ENCODE measurements at regions not wholly inside any gene's neighbourhood (a gene's known extent, or its start where the extent isn't known, plus 50 kb on each side); places are given as distances from the start of the nearest gene placed in this dataset.

GRCh38 chr13:85535316-85536084, 263.7 kb downstream of the SLITRK6 start:
- no peak for DNase-seq

DNA sequence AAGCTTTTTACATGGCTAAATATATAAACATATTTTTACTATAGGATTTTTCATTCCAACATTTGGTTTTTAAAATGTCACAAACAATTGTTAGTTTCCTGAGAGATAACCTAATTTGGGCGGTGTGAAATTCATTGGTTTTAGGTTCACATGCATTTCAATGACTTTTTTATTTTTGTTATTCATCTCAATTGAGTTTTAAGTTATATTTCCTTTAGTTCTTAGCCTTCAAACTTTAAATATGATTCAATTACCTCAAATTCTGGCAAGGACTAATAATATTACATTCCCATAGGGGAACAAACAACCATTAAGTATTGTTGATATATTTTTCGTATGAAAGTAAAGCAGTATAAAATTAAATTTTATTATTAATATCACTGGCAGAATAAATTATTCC, 265.3 kb downstream of the SLITRK6 start:
- DNase-seq: no peak

DNA sequence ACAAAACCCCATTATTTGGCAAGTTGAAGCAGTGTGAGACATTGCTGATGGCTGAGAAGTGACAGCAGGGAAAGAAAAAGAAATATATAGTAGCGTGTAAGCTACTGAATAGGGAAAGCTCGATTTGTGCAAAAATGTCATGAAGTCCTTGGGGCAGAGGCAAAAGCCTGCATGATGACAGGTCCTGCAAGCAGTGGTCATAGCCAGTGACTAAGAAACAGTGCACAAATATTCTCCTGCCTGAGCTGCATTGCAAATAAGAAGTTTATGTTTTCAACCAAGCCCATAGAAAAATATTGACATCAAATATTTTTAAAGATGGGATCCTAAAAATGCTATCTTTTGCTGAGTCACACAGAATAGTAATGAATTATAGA, 270.0 kb downstream of the SLITRK6 start:
- no peak for DNase-seq

DNA sequence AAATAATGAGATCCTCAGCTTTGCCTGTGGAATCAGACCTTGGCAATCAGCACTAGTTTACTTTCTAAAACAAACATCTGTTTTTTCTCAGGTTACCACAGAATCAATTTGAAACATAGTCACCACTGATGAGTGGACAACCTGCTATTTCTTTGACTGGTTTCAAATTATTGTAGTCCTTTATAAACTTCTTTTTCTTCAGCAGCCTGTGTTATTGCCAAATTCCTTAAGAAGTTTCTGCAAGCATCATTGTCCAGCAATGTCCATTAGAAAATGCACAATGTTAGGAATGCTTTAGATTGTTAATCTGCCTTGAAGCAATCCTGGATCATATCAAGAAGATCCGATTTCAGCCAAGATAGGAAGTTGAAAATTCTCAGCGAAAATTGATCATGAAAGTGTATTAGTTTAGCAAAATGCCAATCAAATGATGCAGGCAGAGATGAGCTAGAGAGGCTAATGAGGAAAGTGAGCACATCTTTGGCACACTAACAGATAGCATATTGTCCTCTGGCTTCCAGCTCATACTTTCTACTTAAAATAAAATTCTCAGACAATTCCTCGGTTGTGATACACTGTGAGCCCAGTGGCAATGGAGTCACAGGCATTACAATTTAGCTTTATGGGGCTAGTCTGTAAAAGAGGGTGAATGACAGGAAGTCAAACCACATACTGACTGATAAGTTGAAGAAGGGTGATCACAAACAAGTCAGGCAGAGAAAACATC, 270.6 kb downstream of the SLITRK6 start:
- DNase-seq: no peak

DNA sequence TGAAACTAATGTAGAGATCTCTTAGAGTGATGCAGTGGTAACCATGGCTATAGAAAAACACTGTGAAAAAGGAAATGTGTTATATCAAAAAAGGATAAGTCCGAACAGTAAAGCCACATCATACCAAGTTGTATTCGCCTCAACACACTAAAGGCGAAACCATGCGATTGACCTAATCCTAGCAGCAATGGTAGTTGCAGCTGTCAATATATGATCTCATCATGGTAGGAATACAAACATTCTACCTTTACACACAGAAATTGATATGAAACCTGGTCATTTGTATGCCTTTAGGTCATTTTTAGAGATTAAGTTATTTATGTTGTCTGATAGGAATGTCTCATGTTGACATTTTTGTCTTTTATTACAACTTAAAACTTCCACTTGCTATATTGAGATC, 271.9 kb downstream of the SLITRK6 start:
- DNase-seq: no peak

- no peak for DNase-seq
These were observed 273.8 kb downstream of the SLITRK6 start for GRCh38 chr13:85525411-85525810.

- DNase-seq: no peak
These were observed 277.6 kb downstream of the SLITRK6 start for GRCh38 chr13:85521657-85522056.

- no peak for DNase-seq
These were observed 278.8 kb downstream of the SLITRK6 start for GRCh38 chr13:85520445-85520844.

DNA sequence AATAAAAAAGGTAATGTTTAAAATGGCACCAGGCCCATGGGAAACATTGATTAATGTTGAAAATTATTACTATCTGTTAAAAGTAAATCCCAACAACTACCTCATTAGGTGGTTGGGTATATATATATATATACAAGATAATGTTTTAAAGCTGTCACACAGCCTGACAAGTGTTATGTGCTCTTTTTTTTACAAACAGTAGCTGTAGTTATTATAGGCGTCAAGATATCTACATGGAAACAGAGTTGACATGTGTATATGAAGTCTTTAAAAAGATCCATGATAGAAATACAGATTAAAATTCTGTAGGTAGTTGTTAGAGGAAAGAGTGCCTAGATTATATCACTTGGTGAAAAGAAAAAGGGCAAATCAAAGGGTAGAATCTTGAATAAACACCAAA, 279.9 kb downstream of the SLITRK6 start:
- no peak for DNase-seq

GRCh38 chr13:85512421-85512820, 286.8 kb downstream of the SLITRK6 start:
- no peak for DNase-seq

DNA sequence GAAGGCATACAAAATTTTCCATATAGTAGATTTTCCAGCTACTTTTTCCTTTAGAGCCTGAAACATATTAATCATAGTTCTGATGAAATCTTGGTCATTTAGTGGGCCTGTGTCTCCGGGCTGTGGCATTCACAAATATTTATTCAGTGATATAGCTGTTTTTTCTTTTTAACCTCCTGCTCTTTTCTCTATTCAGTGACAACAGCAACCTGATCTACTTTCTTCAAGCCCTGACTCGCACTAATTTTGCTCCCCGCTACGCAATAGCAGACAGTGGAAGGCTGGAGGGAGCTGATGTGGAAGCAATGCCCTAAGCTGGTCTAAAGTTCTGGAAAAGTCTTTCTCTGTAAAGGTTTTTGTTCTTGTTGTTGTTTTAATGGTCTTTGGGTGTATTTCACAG, 289.7 kb downstream of the SLITRK6 start:
- no peak for DNase-seq

DNA sequence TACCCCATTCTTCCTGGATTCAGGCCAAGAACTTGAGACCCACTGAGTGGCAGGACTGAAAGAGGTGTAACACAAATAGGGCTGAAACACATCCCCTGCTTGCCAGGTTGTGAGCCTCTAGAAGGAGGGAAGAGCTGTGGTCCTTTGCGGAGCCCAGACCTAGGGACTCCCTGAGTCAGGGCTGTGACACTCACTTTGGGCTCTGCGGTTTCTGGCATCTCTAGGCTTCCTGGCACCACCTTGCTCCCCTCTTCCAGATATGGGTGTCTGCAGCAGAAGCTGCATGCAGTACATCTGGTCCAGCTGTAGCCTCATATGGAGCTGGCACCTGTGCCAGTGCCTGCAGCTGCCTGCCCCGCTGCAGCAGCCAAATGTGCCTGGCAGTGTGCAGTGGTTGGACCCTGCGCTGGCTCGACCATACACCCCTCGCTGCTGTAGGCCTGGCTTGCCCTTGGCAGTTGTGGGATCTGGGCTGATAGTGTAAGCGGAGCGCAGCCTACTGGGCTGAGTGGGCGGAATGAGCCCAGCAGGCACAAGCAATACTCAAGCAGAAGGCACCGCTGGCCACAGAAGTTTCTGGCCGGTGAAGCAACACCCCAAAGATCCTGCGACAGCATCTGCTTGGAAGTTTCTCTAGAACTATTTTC, 290.4 kb downstream of the SLITRK6 start:
- DNase-seq: no peak

DNA sequence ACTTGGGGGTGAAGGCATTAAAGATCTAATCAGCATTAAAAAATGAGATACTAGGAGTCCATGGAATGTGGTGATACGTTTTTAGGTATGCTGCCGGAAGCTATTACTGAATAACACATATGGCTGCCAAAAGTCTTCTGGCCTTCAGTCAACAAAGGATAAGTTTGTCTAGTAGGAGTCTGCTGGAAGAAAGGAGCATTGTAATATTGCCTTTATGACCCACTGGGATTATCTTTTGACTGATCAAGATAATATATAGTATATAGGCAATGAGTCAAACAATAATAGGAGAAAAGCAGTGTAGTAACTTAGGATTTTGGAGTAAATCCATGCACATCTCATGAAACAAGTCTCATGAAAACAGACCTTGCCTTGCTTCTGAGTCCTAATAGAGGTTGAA, 295.4 kb downstream of the SLITRK6 start:
- no peak for DNase-seq

- no peak for DNase-seq
These were observed 297.6 kb downstream of the SLITRK6 start for GRCh38 chr13:85501616-85502015.

DNA sequence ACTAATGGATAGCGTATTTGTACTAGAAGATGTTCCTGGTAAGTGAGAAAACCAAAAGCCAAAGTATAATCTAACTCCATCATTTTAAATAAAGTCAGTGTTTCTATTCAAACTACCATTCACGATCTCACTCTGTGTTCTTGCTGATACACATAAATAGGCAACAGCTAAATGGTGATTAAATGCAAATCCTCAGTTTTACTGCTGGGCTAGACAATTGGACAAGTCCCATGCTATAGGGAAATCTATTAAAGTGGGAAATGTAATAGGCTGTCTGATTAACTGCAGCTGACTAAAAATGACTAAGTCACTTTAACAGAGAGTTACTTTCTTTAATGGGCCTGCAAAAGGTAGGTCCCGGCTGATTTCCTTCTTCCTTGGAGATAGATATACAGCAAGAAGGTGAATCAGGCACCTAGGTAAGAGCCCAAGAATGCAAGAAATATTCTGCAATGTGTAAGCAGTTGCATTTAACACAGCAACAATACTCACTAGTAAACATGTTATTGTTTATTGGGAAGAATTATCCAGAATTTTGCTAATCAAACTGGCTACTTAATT, 298.4 kb downstream of the SLITRK6 start:
- no peak for DNase-seq

GRCh38 chr13:85498774-85499173, 300.4 kb downstream of the SLITRK6 start:
- DNase-seq: no peak

DNA sequence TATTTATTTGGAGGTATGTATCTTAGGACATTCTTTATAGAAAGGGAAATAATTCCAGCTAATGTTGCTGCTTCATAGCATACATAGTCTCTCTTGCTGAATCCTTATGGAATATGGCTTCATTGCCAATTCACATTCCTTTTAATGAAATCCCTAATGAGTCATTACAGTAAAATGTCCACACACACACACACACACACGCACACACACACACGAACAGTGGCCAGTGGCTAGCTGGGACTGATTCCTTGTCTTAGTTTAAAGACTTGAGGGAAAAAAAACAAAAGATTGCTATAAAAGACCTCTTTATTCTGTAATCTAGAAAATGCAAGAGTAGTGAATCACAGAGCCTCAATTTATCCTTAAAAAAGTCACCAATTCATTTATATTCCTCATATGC, 301.6 kb downstream of the SLITRK6 start:
- DNase-seq: peak; percentile 68

DNA sequence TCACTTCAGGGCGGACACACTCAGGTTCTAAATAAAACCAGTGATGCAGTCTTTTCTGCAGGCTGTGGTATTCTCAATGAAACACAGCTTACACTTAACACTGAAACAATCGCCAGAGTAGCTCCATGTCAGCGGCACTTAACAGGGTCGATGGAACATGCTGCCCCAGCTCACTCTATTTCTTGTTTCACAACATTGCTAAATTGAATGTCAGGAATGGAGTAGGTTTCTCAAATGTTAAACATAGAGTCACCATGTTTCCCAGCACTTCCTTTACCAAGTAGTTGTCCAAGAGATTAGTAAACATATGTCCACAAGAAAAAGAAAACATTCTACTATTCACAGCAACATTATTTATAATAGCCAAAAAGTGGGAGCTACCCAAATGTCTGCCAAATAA, 306.9 kb downstream of the SLITRK6 start:
- DNase-seq: no peak

DNA sequence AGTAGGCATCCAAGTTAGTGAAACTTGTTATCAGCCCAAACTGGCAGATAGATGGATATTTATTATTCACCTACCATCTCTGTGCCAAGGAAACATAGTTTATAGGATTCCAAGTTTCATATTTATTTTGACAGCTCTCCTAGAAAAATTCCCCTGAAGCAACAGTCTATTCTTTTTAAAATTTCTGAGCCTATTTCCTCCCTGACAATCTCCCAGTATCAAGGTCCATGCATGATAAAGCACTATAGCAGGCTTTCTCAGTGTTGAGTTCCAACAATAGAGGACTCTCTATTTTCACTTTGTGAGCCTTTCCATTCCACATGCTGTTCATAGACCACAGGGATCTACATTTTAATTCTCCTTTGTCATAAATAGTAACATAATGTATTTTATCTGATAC, 312.6 kb downstream of the SLITRK6 start:
- DNase-seq: no peak

DNA sequence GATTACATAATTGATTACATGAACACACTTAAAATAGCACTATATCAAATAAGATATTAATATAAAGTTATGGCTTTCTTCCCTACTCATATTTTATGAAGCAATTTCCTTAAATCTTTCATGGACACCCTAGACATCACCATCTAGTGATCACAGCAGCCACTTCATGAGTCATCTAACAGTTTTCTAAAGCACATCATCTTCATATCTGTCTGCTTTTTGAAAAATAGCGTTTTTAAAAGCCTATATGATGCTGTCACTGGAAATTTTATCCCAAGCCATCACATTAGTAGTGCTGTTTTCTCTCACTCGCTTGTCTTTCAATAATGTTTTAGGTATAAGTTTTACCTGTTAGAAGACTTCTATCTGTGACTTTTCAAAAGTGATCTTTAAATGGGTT, 326.1 kb downstream of the SLITRK6 start:
- no peak for DNase-seq

- DNase-seq: no peak
These were observed 329.9 kb downstream of the SLITRK6 start for GRCh38 chr13:85469320-85469719.

DNA sequence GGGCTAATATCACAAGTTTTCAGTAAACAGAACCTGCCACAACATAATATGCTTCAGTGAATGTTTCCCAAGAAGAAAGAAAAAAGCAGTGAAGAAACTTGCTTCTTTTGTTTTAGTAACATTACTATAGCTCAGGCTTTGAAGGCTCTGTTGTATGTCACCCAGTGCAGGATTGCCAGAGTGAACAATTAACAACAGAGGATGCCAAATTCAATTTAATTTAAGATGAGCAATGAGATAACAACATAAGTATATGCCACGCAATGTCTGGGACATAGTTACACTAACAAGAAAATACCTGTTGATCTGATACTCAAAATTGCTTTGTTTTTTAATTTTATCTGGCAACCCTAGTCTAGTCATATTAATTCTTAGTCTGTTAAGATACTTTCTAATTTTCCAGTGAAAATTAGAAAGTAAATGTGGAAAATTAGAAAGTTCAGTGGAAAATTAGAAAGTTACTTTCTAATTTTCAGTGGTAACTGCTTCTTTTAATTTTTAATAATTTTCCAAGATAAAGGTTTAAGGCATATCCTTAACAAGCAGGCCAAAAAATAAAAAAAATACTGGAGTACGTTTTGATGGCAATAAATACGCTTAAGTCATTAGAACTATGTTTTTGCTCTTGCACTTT, 336.3 kb downstream of the SLITRK6 start:
- no peak for DNase-seq

DNA sequence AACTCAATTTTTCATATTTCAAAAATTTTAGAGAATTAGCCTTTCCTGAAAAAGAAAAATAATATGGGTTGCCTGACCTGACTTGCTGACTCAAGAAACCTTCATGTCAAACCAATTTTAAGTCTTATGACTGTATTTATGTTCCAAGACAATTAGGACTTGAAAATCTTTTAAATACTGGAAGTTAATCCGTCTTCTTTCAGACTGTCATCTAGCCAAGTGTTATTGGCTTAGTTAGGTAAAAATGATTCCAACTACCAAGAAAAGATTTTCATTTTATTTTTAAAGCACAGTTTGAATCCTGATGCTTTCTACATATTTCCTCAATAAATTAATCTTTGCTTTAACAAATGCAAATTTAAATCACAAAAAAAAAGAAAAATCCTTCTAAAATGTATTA, 337.6 kb downstream of the SLITRK6 start:
- no peak for DNase-seq
